Smooth muscle cell (in vitro differentiated cells): ENCODE measurements at regions not wholly inside any gene's neighbourhood (a gene's known extent, or its start where the extent isn't known, plus 50 kb on each side); places are given as distances from the start of the nearest gene placed in this dataset.

Experiments used
- DNase-seq: peaks from one replicate; lab custom pipeline; 2025; ENCODE audit not compliant: unreplicated experiment; lab: John Stamatoyannopoulos, UW
- H2AFZ ChIP-seq: fragments of 200-600 bp; sonication (generic); 2 replicates; pipeline ENCODE4 v1.6.0; 2016; ENCODE audit warnings: antibody characterized with exemption, low read depth, mild to moderate bottlenecking
- H3F3A ChIP-seq: fragments of 200-600 bp; sonication (generic); 2 replicates; pipeline ENCODE4 v1.6.0; 2017; ENCODE audit warnings: antibody characterized with exemption, low read depth
- H3K27ac ChIP-seq: fragments of 200-600 bp; sonication (generic); 2 replicates; pipeline ENCODE4 v1.5.1; 2016; ENCODE audit warnings: low read depth, mild to moderate bottlenecking
- H3K27me3 ChIP-seq: fragments of 200-600 bp; sonication (generic); 2 replicates; pipeline ENCODE4 v1.6.1; 2016; ENCODE audit warnings: low read depth, mild to moderate bottlenecking
- H3K36me3 ChIP-seq: fragments of 200-600 bp; sonication (generic); 2 replicates; pipeline ENCODE4 v1.5.1; 2016; ENCODE audit warnings: low read depth
- H3K4me1 ChIP-seq: fragments of 200-600 bp; sonication (generic); 2 replicates; pipeline ENCODE4 v1.5.1; 2016; ENCODE audit warnings: low read depth
- H3K4me2 ChIP-seq: fragments of 200-600 bp; sonication (generic); 2 replicates; pipeline ENCODE4 v1.6.0; 2016; ENCODE audit warnings: mild to moderate bottlenecking
- H3K4me3 ChIP-seq: fragments of 200-600 bp; sonication (generic); 2 replicates; pipeline ENCODE4 v1.5.1; 2016; ENCODE audit warnings: mild to moderate bottlenecking
- H3K79me2 ChIP-seq: fragments of 200-600 bp; sonication (generic); 2 replicates; pipeline ENCODE4 v1.6.0; 2016; ENCODE audit warnings: low read depth, mild to moderate bottlenecking
- H3K9ac ChIP-seq: fragments of 200-600 bp; sonication (generic); 2 replicates; pipeline ENCODE4 v1.6.0; 2016; ENCODE audit warnings: low read depth
- H3K9me3 ChIP-seq: fragments of 200-600 bp; sonication (generic); replicated peaks from 2 replicates; pipeline ENCODE4 v1.5.1; 2016; ENCODE audit warnings: low read depth
- H4K20me1 ChIP-seq: fragments of 200-600 bp; sonication (generic); 2 replicates; pipeline ENCODE4 v1.6.0; 2016; ENCODE audit warnings: low read depth
- WGBS: methylation state at CpG from one replicate; pipeline ENCODE4 v1.1.7; 2016; ENCODE audit warnings: low lambda C conversion rate; 5-methylcytosine and 5-hydroxymethylcytosine counted together
- TF ChIP-seq, protein P1 (sequence below): fragments of 200-600 bp; sonication (generic); IDR thresholded peaks from 2 replicates; pipeline ENCODE4 v1.5.1; 2017; ENCODE audit warnings: borderline replicate concordance, mild to moderate bottlenecking, antibody characterized with exemption; ENCODE audit not compliant: insufficient read depth, poor library complexity, severe bottlenecking

DNA sequence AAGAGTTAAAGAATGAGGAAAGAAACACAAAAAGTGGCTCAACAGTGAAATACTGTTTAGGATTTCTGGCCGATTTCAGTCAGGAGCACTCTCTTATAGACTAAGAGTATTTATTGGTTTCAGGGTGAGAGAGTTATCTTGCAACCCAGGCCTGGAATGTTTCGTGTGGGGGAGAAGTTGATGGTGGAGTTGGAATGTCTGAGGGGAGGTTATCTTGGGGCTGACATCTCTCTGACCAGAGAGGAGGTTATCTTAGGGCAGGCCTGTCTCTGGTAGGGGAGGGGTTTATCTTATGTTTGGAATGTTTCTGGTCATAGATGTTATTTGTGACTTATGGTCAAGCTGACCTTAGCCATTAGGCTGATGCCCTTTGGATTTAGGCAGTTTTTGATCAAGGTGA lies 80.3 kb downstream of the HTR1B start:
- Histone ChIP-seq H3K4me3 (no peak overlapping the region), H3K9me3 (no peaks in the 10 kb centered on the region)
- no peak for DNase-seq

GRCh38 chr6:77373955-77374354 lies 89.3 kb downstream of the HTR1B start:
- no peak overlapping the region for H3K4me3 ChIP-seq
- H3K9ac ChIP-seq: no peak overlapping the region
- H3K9me3 ChIP-seq: no peaks in the 10 kb centered on the region
- H4K20me1 ChIP-seq: no peaks in the 10 kb centered on the region
- WGBS: 75% methylated on average over 3 of the region's 3 CpGs
- H3K27ac ChIP-seq: no peak overlapping the region
- no peaks in the 10 kb centered on the region for H3F3A ChIP-seq
- H3K4me2 ChIP-seq: no peak overlapping the region
- no peaks in the 10 kb centered on the region for H3K36me3 ChIP-seq
- no peaks in the 10 kb centered on the region for H3K79me2 ChIP-seq
- TF ChIP-seq, protein P1, sequence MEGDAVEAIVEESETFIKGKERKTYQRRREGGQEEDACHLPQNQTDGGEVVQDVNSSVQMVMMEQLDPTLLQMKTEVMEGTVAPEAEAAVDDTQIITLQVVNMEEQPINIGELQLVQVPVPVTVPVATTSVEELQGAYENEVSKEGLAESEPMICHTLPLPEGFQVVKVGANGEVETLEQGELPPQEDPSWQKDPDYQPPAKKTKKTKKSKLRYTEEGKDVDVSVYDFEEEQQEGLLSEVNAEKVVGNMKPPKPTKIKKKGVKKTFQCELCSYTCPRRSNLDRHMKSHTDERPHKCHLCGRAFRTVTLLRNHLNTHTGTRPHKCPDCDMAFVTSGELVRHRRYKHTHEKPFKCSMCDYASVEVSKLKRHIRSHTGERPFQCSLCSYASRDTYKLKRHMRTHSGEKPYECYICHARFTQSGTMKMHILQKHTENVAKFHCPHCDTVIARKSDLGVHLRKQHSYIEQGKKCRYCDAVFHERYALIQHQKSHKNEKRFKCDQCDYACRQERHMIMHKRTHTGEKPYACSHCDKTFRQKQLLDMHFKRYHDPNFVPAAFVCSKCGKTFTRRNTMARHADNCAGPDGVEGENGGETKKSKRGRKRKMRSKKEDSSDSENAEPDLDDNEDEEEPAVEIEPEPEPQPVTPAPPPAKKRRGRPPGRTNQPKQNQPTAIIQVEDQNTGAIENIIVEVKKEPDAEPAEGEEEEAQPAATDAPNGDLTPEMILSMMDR: no peak
- no peaks in the 10 kb centered on the region for H3K27me3 ChIP-seq
- H2AFZ ChIP-seq: no peak overlapping the region
- no peaks in the 10 kb centered on the region for H3K4me1 ChIP-seq
- DNase-seq: no peak

More for the DNA sequence above, 80.3 kb downstream of the HTR1B start:
- no peak overlapping the region for H2AFZ ChIP-seq
- no peak overlapping the region for H3K9ac ChIP-seq
- no peak overlapping the region for H3K27ac ChIP-seq
- WGBS: 23% methylated on average over 2 of the region's 2 CpGs
- no peaks in the 10 kb centered on the region for H3K4me1 ChIP-seq
- H3F3A ChIP-seq: no peaks in the 10 kb centered on the region
- H3K79me2 ChIP-seq: no peaks in the 10 kb centered on the region
- H3K27me3 ChIP-seq: no peaks in the 10 kb centered on the region
- no peak overlapping the region for H3K4me2 ChIP-seq
- H4K20me1 ChIP-seq: no peaks in the 10 kb centered on the region
- no peaks in the 10 kb centered on the region for H3K36me3 ChIP-seq
- TF ChIP-seq, protein P1: no peak

GRCh38 chr6:77371748-77372147 lies 91.5 kb downstream of the HTR1B start:
- Histone ChIP-seq H3K36me3 (no peaks in the 10 kb centered on the region), H3K79me2 (no peaks in the 10 kb centered on the region), H3K9ac (no peak overlapping the region), H3K4me1 (no peaks in the 10 kb centered on the region), H3K4me2 (no peak overlapping the region), H3K4me3 (no peak overlapping the region), H3K27me3 (no peaks in the 10 kb centered on the region), H2AFZ (no peak overlapping the region), H3F3A (no peaks in the 10 kb centered on the region), H3K27ac (no peak overlapping the region), H4K20me1 (no peaks in the 10 kb centered on the region), H3K9me3 (no peaks in the 10 kb centered on the region)
- DNase-seq: no peak
- TF ChIP-seq, protein P1: no peak
- 86% methylated on average over 5 of the region's 5 CpGs for WGBS

DNA sequence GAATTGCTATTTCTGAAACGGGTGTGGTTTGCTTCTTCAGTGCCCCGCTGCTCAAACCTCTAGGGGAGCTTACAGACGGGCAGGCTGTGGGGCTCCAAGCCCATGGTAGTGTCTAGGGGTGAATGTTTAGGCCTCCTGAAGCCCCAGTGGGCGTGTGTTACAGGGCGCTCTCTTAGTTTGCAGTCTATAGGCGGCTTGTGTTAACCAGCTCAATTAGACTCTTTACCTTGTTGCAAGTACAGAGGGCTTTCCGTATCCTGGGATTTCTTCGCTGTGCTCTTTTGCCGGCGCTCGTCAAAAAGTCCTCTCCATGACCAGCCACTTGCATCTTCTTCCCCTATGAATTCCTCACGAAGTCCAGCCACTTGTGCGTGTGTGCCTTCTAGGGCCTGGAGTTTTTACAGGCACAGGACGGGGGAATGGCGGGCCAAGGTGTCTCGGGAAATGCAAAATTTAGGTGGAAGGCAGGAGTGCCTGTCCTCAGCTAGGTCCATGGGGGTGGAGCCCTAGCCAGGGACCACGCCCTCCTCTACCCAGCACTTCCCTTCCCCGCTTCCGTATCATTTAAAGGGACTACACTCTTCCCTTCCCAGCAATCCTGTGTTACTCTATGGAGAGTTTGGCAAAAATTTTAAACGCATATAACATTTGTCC lies 94.5 kb downstream of the HTR1B start:
- Histone ChIP-seq H3K4me2 (peak overlapping the region; percentile 80), H3K9ac (no peak overlapping the region), H3K27me3 (no peaks in the 10 kb centered on the region)

More for the DNA sequence above, 94.5 kb downstream of the HTR1B start:
- peak; percentile 9 for DNase-seq
- H3K79me2 ChIP-seq: no peaks in the 10 kb centered on the region
- H3K4me1 ChIP-seq: no peaks in the 10 kb centered on the region
- no peaks in the 10 kb centered on the region for H3K9me3 ChIP-seq
- no peaks in the 10 kb centered on the region for H3F3A ChIP-seq
- TF ChIP-seq, protein P1: no peak
- peak overlapping the region; percentile 78 for H2AFZ ChIP-seq
- no peaks in the 10 kb centered on the region for H3K36me3 ChIP-seq
- WGBS: 26% methylated on average over 19 of the region's 20 CpGs
- H3K4me3 ChIP-seq: peak overlapping the region; percentile 61
- H3K27ac ChIP-seq: no peak overlapping the region
- no peaks in the 10 kb centered on the region for H4K20me1 ChIP-seq
